H1 (cell line): ENCODE measurements at regions not wholly inside any gene's neighbourhood (a gene's known extent, or its start where the extent isn't known, plus 50 kb on each side); places are given as distances from the start of the nearest gene placed in this dataset.

ENCODE experiments used
- CTCF ChIA-PET: fragments of 300-600 bp; sonication (Branson Sonifier 250); formaldehyde crosslinking; loops from one replicate; lab custom pipeline; 2021; ENCODE audit not compliant: partially characterized antibody; lab: Charles Lee
- POLR2A ChIA-PET: fragments of 300-600 bp; sonication (Branson Sonifier 250); formaldehyde crosslinking; loops from one replicate; lab custom pipeline; 2021; ENCODE audit warnings: inconsistent platforms; ENCODE audit not compliant: partially characterized antibody; lab: Charles Lee
- DNase-seq, 2 experiments: peaks; one replicate each; pipeline versions ENCODE4 v3.0.0 to v3.0.0-alpha.2; 2010 to 2022; ENCODE audit warnings: low spot score in 2 of 2, low read depth in 1 of 2, mixed read lengths in 1 of 2
- FAIRE-seq: peaks from 2 replicates; lab custom pipeline; 2011; peaks lifted over from hg19 to GRCh38; lab: Jason Lieb, UNC
- H2AFZ ChIP-seq: 2 replicates; pipeline ENCODE4 v1.8.1; 2012; ENCODE audit warnings: low read length, inconsistent platforms
- H2AK5ac ChIP-seq: 2 replicates; pipeline ENCODE4 v1.6.1; 2013; ENCODE audit warnings: low read depth, low read length
- H2BK120ac ChIP-seq: replicated peaks from 2 replicates; pipeline ENCODE3; 2013; ENCODE audit warnings: low read depth, low read length, inconsistent platforms
- H2BK12ac ChIP-seq: 2 replicates; pipeline ENCODE4 v1.6.1; 2013; ENCODE audit warnings: low read depth, low read length
- H2BK15ac ChIP-seq: 2 replicates; pipeline ENCODE4 v1.6.1; 2013; ENCODE audit warnings: low read length
- H2BK20ac ChIP-seq: 2 replicates; pipeline ENCODE4 v1.6.1; 2013; ENCODE audit warnings: low read length
- H2BK5ac ChIP-seq: 2 replicates; pipeline ENCODE4 v1.6.1; 2013; ENCODE audit warnings: low read depth, low read length
- H3K14ac ChIP-seq: 2 replicates; pipeline ENCODE4 v1.6.1; 2013; ENCODE audit warnings: inconsistent platforms; ENCODE audit not compliant: insufficient read length
- H3K18ac ChIP-seq: 2 replicates; pipeline ENCODE4 v1.6.1; 2013; ENCODE audit warnings: low read length; ENCODE audit errors: extremely low read depth
- H3K23ac ChIP-seq: 2 replicates; pipeline ENCODE4 v1.6.1; 2013; ENCODE audit warnings: inconsistent platforms; ENCODE audit not compliant: insufficient read length
- H3K23me2 ChIP-seq: 2 replicates; pipeline ENCODE4 v1.6.1; 2013; ENCODE audit warnings: low read depth, low read length
- H3K27ac ChIP-seq: 2 replicates; pipeline ENCODE4 v1.6.1; 2011; ENCODE audit warnings: low read depth, low read length, inconsistent platforms
- H3K27me3 ChIP-seq, 4 experiments: replicated peaks in 1 of 4; 1 replicate in 1 of 4; 2 replicates in 3 of 4; pipeline versions ENCODE4 v1.6.1 to v1.8.1; 2011 to 2013; ENCODE audit warnings: low read length in 3 of 4, mild to moderate bottlenecking in 3 of 4, inconsistent platforms in 2 of 4, mixed read lengths in 2 of 4, moderate library complexity in 1 of 4; ENCODE audit not compliant: control insufficient read depth in 3 of 4, insufficient read depth in 3 of 4; ENCODE audit errors: extremely low read depth in 1 of 4
- H3K36me3 ChIP-seq, 4 experiments: 2 replicates each; pipeline versions ENCODE4 v1.6.1 to v1.8.1; 2011 to 2013; ENCODE audit warnings: mild to moderate bottlenecking in 4 of 4, low read length in 3 of 4, moderate library complexity in 2 of 4, control low read depth in 1 of 4, inconsistent platforms in 1 of 4; ENCODE audit not compliant: insufficient read depth in 4 of 4, control insufficient read depth in 2 of 4
- H3K4ac ChIP-seq: replicated peaks from 2 replicates; pipeline ENCODE3; 2013; ENCODE audit warnings: low read length, low read depth, mixed read lengths, inconsistent platforms; ENCODE audit not compliant: insufficient read length
- H3K4me1 ChIP-seq, 4 experiments: replicated peaks in 1 of 4; 1 replicate in 1 of 4; 2 replicates in 3 of 4; pipeline versions ENCODE4 v1.6.1 to v1.8.1; 2011 to 2013; ENCODE audit warnings: low read length in 3 of 4, inconsistent platforms in 2 of 4, mixed read lengths in 1 of 4; ENCODE audit not compliant: insufficient read depth in 4 of 4, control insufficient read depth in 3 of 4
- H3K4me2 ChIP-seq, 2 experiments: 2 replicates each; pipeline versions ENCODE4 v1.6.1 to v1.8.1; 2011 to 2013; ENCODE audit warnings: low read depth in 2 of 2, low read length in 2 of 2, control low read depth in 1 of 2, inconsistent platforms in 1 of 2, mild to moderate bottlenecking in 1 of 2; ENCODE audit not compliant: insufficient read depth in 1 of 2
- H3K4me3 ChIP-seq, 4 experiments: fragments of 200-600, 300-600 bp in 1 of 4; sonication (generic), shearing (Covaris generic), sonication (Bioruptor Twin) in 1 of 4; 2 replicates each; pipeline versions ENCODE4 v1.5.1 to v1.8.1; 2011 to 2016; ENCODE audit warnings: low read length in 4 of 4, low read depth in 3 of 4, control low read depth in 2 of 4, inconsistent platforms in 2 of 4, mild to moderate bottlenecking in 2 of 4, mixed read lengths in 1 of 4, moderate library complexity in 1 of 4; ENCODE audit not compliant: insufficient read depth in 2 of 4; ENCODE audit errors: extremely low read depth in 1 of 4
- H3K56ac ChIP-seq: replicated peaks from 2 replicates; pipeline ENCODE3; 2013; ENCODE audit warnings: low read depth, mild to moderate bottlenecking, mixed read lengths, low read length, inconsistent platforms; ENCODE audit not compliant: insufficient read length
- H3K79me1 ChIP-seq: 2 replicates; pipeline ENCODE4 v1.6.1; 2013; ENCODE audit warnings: low read depth, low read length, control low read depth
- H3K79me2 ChIP-seq, 2 experiments: 2 replicates each; pipeline versions ENCODE4 v1.6.1 to v1.8.1; 2012 to 2013; ENCODE audit warnings: low read length in 2 of 2, mild to moderate bottlenecking in 2 of 2, inconsistent platforms in 1 of 2; ENCODE audit not compliant: insufficient read depth in 2 of 2, control insufficient read depth in 1 of 2
- H3K9ac ChIP-seq, 4 experiments: replicated peaks in 1 of 4; 1 replicate in 1 of 4; 2 replicates in 3 of 4; pipeline versions ENCODE4 v1.6.1 to v1.8.1; 2011 to 2013; ENCODE audit warnings: low read depth in 3 of 4, low read length in 3 of 4, control low read depth in 2 of 4, mild to moderate bottlenecking in 2 of 4, moderate library complexity in 2 of 4, inconsistent platforms in 1 of 4; ENCODE audit errors: extremely low read depth in 1 of 4
- H3K9me3 ChIP-seq, 2 experiments: 2 replicates each; pipeline versions ENCODE4 v1.6.1 to v1.8.1; 2012 to 2013; ENCODE audit warnings: mild to moderate bottlenecking in 2 of 2, moderate library complexity in 2 of 2, control low read depth in 1 of 2, inconsistent platforms in 1 of 2, low read depth in 1 of 2, low read length in 1 of 2, mixed read lengths in 1 of 2; ENCODE audit not compliant: insufficient read depth in 2 of 2
- H4K20me1 ChIP-seq, 2 experiments: replicated peaks in 1 of 2; 2 replicates each; pipeline versions ENCODE3 to v1.8.1; 2011 to 2013; ENCODE audit warnings: inconsistent platforms in 2 of 2, low read length in 2 of 2, mild to moderate bottlenecking in 1 of 2; ENCODE audit not compliant: insufficient read depth in 2 of 2, control insufficient read depth in 1 of 2
- H4K5ac ChIP-seq: 2 replicates; pipeline ENCODE4 v1.6.1; 2013; ENCODE audit warnings: low read length, low read depth, mixed read lengths, inconsistent platforms; ENCODE audit not compliant: insufficient read length
- H4K8ac ChIP-seq: 2 replicates; pipeline ENCODE4 v1.8.0; 2013; ENCODE audit warnings: mild to moderate bottlenecking, moderate library complexity, low read length, inconsistent platforms; ENCODE audit not compliant: insufficient read depth; ENCODE audit errors: extremely low read depth
- H4K91ac ChIP-seq: replicated peaks from 2 replicates; pipeline ENCODE3; 2013; ENCODE audit warnings: low read length, mixed read lengths, inconsistent platforms; ENCODE audit not compliant: insufficient read length
- BACH1 ChIP-seq: IDR thresholded peaks from 2 replicates; pipeline ENCODE4 v1.6.1; 2012; ENCODE audit warnings: low read length, improper control_type of control experiment
- CTBP2 ChIP-seq: IDR thresholded peaks from 2 replicates; pipeline ENCODE4 v1.7.0; 2011; ENCODE audit warnings: borderline replicate concordance, mild to moderate bottlenecking, moderate library complexity, mixed read lengths, low read length; ENCODE audit not compliant: insufficient read depth, insufficient read length
- GTF2F1 ChIP-seq: IDR thresholded peaks from 2 replicates; pipeline ENCODE4 v1.6.1; 2012; ENCODE audit warnings: low read depth, low read length, improper control_type of control experiment, borderline replicate concordance
- JUN ChIP-seq: IDR thresholded peaks from 2 replicates; pipeline ENCODE4 v1.6.1; 2011; ENCODE audit warnings: low read depth, mild to moderate bottlenecking, improper control_type of control experiment, low read length
- KDM5A ChIP-seq: fragments of 200-600 bp; IDR thresholded peaks from 2 replicates; pipeline ENCODE4 v1.7.1; 2012; ENCODE audit warnings: mild to moderate bottlenecking, low read length, inconsistent platforms, mixed read lengths
- SP1 ChIP-seq: IDR thresholded peaks from 2 replicates; pipeline ENCODE4 v1.6.1; 2011; ENCODE audit warnings: low read depth, low read length
- TAF1 ChIP-seq: IDR thresholded peaks from 2 replicates; pipeline ENCODE4 v1.6.1; 2011; ENCODE audit warnings: mild to moderate bottlenecking, low read depth, low read length
- WGBS, 2 experiments: shearing (Covaris generic) in 1 of 2; methylation state at CpG; one replicate each; pipeline versions ENCODE4 v1.1.6 to v1.1.7; 2013 to 2015; ENCODE audit warnings: low lambda C conversion rate in 2 of 2, mixed read lengths in 2 of 2, inconsistent platforms in 1 of 2, low coverage in 1 of 2, missing lambda C conversion rate in 1 of 2; ENCODE audit not compliant: insufficient replicate concordance in 2 of 2, insufficient coverage in 1 of 2, insufficient read length in 1 of 2; ENCODE audit errors: extremely low coverage in 1 of 2, missing lambda C conversion rate in 1 of 2; 5-methylcytosine and 5-hydroxymethylcytosine counted together

DNA sequence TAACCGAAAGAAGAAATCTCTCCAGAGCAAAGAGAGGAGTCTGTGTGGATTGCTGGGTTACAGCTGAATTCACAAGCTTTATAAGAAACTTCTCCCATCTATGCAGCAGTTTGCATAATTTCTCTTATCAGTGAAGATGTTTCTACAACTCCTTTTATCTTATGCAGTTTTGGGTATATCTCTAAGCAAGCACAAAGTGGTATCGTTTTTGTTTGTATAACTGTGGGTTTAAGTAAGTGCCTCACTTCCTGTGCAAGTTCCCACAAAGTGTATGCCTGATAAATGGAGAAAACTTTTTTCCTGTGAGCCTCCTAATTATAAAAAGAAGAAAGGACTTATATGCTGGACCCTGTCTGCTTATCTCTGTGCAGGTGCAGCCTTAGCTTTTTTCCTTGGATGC, 205.6 kb downstream of the RPS4Y2 start:
- H4K5ac ChIP-seq, result no peak overlapping the region
- H3K23me2 ChIP-seq, result no peaks in the 10 kb centered on the region
- H3K18ac ChIP-seq, result no peak overlapping the region
- no peak overlapping the region for H3K56ac ChIP-seq
- CTCF ChIA-PET, result no interaction called here
- H3K36me3 ChIP-seq, result no peaks in the 10 kb centered on the region
- no peak overlapping the region for H3K4ac ChIP-seq
- no peak overlapping the region for H3K14ac ChIP-seq
- no peak overlapping the region for H3K4me2 ChIP-seq
- H2BK20ac ChIP-seq, result no peak overlapping the region
- H3K27ac ChIP-seq, result no peak overlapping the region
- no peak overlapping the region for H2BK120ac ChIP-seq
- FAIRE-seq (no peak), DNase-seq (no peak)
- H3K27me3 ChIP-seq, result no peaks in the 10 kb centered on the region
- H2AFZ ChIP-seq, result no peak overlapping the region
- H4K8ac ChIP-seq, result no peak overlapping the region
- no peak overlapping the region for H2BK5ac ChIP-seq
- no peak overlapping the region for H2BK15ac ChIP-seq
- POLR2A ChIA-PET, result no interaction called here
- no peak overlapping the region for H3K4me3 ChIP-seq
- H3K23ac ChIP-seq, result no peak overlapping the region
- no peak overlapping the region for H2BK12ac ChIP-seq
- WGBS, 2 experiments, result 58% methylated on average over 2 of the region's 2 CpGs; no CpG with 5 or more reads in 1 of the 2 experiments
- no peak overlapping the region for H2AK5ac ChIP-seq
- H3K79me2 ChIP-seq, result no peaks in the 10 kb centered on the region
- no peak overlapping the region for H4K91ac ChIP-seq
- peaks cover 7 to 37% of the 10 kb centered on the region in 2 experiments; a peak in 3 of 4 replicates for H3K9me3 ChIP-seq
- no peak overlapping the region for H3K9ac ChIP-seq
- H3K79me1 ChIP-seq, result no peaks in the 10 kb centered on the region
- no peaks in the 10 kb centered on the region for H3K4me1 ChIP-seq
- no peaks in the 10 kb centered on the region for H4K20me1 ChIP-seq
- no peak for TF ChIP-seq GTF2F1
- TF ChIP-seq BACH1, result no peak
- no peak for TF ChIP-seq SP1
- TF ChIP-seq KDM5A, result no peak
- TF ChIP-seq JUN, result no peak
- TF ChIP-seq CTBP2, result no peak
- no peak for TF ChIP-seq TAF1
